Cardiac fibroblast (primary cell): ENCODE measurements at regions not wholly inside any gene's neighbourhood (a gene's known extent, or its start where the extent isn't known, plus 50 kb on each side); places are given as distances from the start of the nearest gene placed in this dataset.

ENCODE experiments used
- DNase-seq, 2 donors: peaks; one replicate each; pipeline versions ENCODE4 v3.0.0 to v3.0.0-alpha.2; 2010; ENCODE audit warnings: low read depth in 2 of 2
- H3K4me3 ChIP-seq, 2 donors: replicated peaks in 1 of 2; 1 replicate in 1 of 2; 2 replicates in 1 of 2; pipeline ENCODE4 v1.5.1; 2011; ENCODE audit warnings: low read depth in 2 of 2, low read length in 2 of 2, mild to moderate bottlenecking in 2 of 2, moderate library complexity in 1 of 2
- CTCF ChIP-seq: IDR thresholded peaks from one replicate; pipeline ENCODE4 v1.5.1; 2011; ENCODE audit warnings: low read depth, mild to moderate bottlenecking, low read length, inconsistent platforms

DNA sequence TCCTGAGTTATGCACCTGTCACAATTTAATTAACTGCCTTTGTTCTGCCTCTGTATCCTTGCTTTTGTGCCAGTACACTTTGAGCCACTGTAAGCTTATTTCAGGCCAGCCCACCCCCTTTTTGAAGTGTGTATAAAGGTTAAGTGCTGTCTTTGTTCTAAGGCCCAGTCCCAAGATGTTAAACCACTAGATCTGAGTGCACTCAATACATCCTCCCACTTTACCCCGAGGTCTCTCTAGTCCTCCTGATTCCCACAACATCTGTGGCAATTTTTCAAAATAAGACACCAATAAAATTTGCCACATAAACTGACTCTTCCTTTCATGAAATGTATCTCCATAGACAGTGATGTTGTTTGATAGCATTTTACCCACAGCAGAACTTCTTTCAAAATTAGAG, 124.1 kb upstream of the SPIN4 start:
- no peak for TF ChIP-seq CTCF
- H3K4me3 ChIP-seq = no peak overlapping the region
- no peak for DNase-seq

DNA sequence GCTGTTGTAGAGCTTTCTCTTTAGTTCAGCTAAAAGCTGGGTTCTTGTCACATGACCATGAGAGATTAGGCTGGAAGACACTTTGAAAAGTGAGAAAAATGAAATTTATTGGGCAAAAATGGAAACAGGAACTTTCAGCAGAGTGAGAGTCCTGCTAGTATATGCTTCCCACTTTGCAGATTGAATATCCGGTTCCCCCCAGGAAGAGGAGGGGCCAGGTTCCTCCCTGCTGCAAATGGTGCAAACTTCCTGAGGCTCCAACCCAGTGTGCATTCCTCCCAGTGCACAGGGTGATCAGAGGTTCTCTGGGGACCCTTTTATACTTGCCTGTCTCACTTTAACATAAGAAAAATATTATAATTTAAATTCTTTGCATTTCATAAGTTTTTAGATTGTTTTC, 119.9 kb upstream of the SPIN4 start:
- H3K4me3 ChIP-seq = no peak overlapping the region
- DNase-seq = no peak
- TF ChIP-seq CTCF = no peak

DNA sequence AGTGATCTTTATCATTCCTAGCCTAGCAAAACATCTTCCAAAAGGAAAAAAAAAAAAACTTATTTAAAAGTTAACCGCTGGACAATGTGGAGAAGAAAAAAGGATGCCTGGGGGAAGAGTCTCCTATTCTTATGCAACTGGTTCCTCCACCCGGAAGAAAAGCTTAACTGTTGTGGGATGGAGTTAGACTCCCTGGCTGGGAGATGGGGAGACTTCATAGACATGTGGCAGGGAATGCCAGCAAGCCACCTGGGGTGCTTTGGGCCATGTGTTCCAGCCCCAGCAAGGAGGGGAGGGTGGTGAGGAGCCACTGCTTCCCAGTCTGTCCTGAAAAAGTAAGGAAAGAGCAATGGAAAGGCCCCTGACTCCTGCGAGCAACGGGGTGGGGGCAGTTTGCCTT, 119.4 kb upstream of the SPIN4 start:
- TF ChIP-seq CTCF = no peak
- DNase-seq = no peak
- no peak overlapping the region for H3K4me3 ChIP-seq

DNA sequence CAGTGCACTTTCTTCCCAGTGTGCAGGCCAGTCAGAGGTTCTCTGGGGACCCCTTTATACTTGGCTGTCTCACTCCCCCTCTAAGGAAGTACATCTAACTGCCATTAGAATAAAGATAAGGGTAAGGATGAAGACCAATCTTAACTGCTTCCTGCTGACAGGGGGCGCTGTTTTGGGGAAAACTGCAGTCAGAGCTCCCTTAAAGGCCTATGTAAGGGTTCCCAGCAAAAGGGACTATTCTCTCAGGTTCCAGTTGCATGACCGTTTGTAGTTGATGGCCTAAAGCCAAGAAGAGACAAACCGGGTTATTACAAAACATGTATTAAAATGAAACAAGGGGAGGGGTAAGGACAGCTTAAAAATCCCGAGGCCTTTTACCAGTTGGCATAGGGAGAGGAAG, 115.6 kb upstream of the SPIN4 start:
- peak; percentile 16 for TF ChIP-seq CTCF
- peak in 1 of 2 donors; percentile 53 for DNase-seq
- no peak overlapping the region for H3K4me3 ChIP-seq

DNA sequence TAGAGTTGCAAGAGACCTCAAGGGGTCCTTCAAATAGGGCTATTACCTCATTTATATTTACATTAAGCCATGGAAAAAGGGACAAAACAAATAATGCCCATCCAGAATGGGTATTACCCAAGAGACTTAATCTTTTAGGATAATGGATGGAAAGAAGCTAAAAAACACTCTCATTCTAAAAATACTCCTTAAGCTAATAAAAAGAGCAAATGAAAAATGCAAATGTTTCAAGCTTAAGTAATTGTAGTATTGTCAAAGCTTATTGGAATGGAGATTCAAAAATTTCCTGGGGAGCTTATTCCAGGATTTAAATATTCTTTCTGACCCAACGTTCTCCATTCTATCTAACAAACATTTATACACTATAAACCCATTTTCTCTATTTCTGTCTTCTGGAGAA, 107.8 kb upstream of the SPIN4 start:
- no peak for DNase-seq
- no peak for TF ChIP-seq CTCF
- H3K4me3 ChIP-seq = no peak overlapping the region

- DNase-seq = no peak
- H3K4me3 ChIP-seq = no peak overlapping the region
- TF ChIP-seq CTCF = no peak
Measured at GRCh38 chrX:63453571-63453970, 102.4 kb upstream of the SPIN4 start.

GRCh38 chrX:63441717-63442116, 90.6 kb upstream of the SPIN4 start:
- no peak overlapping the region for H3K4me3 ChIP-seq
- DNase-seq = no peak
- TF ChIP-seq CTCF = no peak
